GM10266 (cell line): ENCODE measurements at regions not wholly inside any gene's neighbourhood (a gene's known extent, or its start where the extent isn't known, plus 50 kb on each side); places are given as distances from the start of the nearest gene placed in this dataset.

Experiments used
- DNase-seq: peaks from one replicate; pipeline ENCODE4 v3.0.0; 2012; ENCODE audit errors: extremely low spot score
- CTCF ChIP-seq: IDR thresholded peaks from 2 replicates; pipeline ENCODE4 v1.5.1; 2012; ENCODE audit warnings: mild to moderate bottlenecking, low read depth; ENCODE audit not compliant: control insufficient read depth, insufficient read depth; ENCODE audit errors: missing control alignments

DNA sequence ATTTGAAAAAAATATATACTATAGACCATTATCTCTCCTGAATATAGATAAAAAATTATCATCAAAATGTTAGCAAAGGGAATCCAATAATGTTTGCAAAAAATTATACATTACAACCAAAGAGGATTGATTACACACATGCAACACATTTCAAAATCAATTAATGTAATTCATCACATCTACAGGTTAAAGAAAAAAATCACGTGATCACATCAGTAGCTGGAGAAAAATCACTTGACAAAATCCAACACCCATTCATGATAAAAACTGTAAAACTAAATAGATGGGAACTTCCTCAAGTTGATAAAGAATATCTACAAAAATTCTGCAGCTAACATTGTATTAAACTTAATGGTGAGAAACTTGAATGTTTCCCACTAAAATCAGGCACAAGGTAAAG lies 1047.5 kb upstream of the CNTNAP5 start:
- DNase-seq: no peak
- TF ChIP-seq CTCF: no peak

DNA sequence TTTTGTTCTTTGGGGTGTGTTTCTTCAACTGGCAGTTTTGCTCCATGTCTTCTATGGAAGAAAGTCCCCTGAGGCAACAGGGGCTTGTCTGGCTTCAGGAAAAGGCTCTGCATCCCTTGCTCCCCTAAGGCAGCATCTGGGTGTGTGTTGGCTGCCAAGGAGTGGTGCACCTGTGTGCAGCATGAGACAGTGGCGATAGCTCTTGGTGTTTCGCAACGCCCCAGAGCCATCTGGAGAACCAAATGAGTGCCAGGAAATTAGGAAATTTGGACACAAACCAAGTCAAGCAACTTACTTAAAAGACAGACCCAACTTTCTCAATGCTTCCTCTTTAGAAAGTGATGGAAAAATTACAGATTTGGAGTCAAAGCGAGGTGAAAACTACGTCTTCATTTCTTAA lies 1044.4 kb upstream of the CNTNAP5 start:
- no peak for DNase-seq
- no peak for TF ChIP-seq CTCF

DNA sequence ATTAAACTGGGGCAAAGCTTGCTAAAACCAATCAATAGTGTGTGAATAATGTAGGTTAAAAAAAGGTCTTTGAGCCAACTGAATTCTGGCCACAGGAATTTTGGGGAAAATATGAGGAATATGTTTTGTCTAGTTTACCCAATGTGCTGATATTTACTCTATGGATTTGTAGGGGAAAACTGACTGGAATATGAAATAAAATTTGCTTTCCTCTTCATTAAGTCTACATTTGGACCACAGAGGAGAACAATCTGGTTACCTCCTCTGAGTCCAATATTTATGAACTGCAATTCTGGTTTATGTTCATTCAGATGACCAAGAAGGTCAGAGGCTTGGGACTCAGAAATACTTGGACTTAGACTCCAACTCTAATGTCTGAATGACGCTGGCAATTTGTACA lies 1042.2 kb upstream of the CNTNAP5 start:
- no peak for DNase-seq
- no peak for TF ChIP-seq CTCF

GRCh38 chr2:122988395-122989221 lies 1036.5 kb upstream of the CNTNAP5 start:
- TF ChIP-seq CTCF: no peak
- no peak for DNase-seq

- TF ChIP-seq CTCF: no peak
- DNase-seq: no peak
These were observed 1031.5 kb upstream of the CNTNAP5 start for GRCh38 chr2:122993592-122993991.

GRCh38 chr2:122999258-122999657 lies 1025.8 kb upstream of the CNTNAP5 start:
- no peak for TF ChIP-seq CTCF
- DNase-seq: no peak

GRCh38 chr2:122999821-123000220 lies 1025.3 kb upstream of the CNTNAP5 start:
- DNase-seq: no peak
- TF ChIP-seq CTCF: no peak
